A549 (cell line): ENCODE measurements at regions not wholly inside any gene's neighbourhood (a gene's known extent, or its start where the extent isn't known, plus 50 kb on each side); places are given as distances from the start of the nearest gene placed in this dataset.
A peak's percentile ranks its signal among the peaks of the same experiment; 100 is the strongest.

Experiments
- ATAC-seq, 2 experiments: fragments of 200-7000 bp in 1 of 2; fragments of >200 bp in 1 of 2; cut with Nextera tagmentation in 1 of 2; cut with Tn5 transposase in 1 of 2; 3 replicates each; pipeline versions ENCODE4 v1.8.0 to v1.9.1; 2018 to 2020; ENCODE audit warnings: mild to moderate bottlenecking in 1 of 2, moderate library complexity in 1 of 2
- CTCF ChIA-PET: fragments of 300-600 bp; sonication (Branson Sonifier 250); formaldehyde crosslinking; extraction: SDS; loops from one replicate; lab custom pipeline; 2021; ENCODE audit warnings: antibody characterized with exemption, inconsistent platforms; lab: Yijun Ruan, JAX
- POLR2A ChIA-PET: fragments of 350-600 bp; formaldehyde crosslinking; extraction: SDS; loops from one replicate; lab custom pipeline; 2021; ENCODE audit warnings: antibody characterized with exemption, inconsistent platforms; lab: Yijun Ruan, JAX
- DNase-seq, 2 experiments: peaks; one replicate each; pipeline versions ENCODE4 v3.0.0 to v3.0.0-alpha.2; 2011 to 2016; ENCODE audit warnings: low read depth in 1 of 2, low spot score in 1 of 2
- FAIRE-seq: peaks from 2 replicates; lab custom pipeline; 2011; peaks lifted over from hg19 to GRCh38; lab: Jason Lieb, UNC
- H3K27ac ChIP-seq, 2 experiments: fragments of >200 bp; sonication (Bioruptor Twin); formaldehyde crosslinking; 3 replicates each; pipeline ENCODE4 v1.5.1; 2016 to 2017
- H3K4me1 ChIP-seq: fragments of >200 bp; sonication (Bioruptor Twin); formaldehyde crosslinking; 3 replicates; pipeline ENCODE4 v1.6.1; 2016
- H3K4me2 ChIP-seq: fragments of >200 bp; sonication (Bioruptor Twin); formaldehyde crosslinking; 3 replicates; pipeline ENCODE4 v1.6.1; 2016
- H3K4me3 ChIP-seq: fragments of >200 bp; sonication (Bioruptor Twin); formaldehyde crosslinking; 3 replicates; pipeline ENCODE4 v1.5.1; 2016
- H3K9me3 ChIP-seq: fragments of >200 bp; sonication (Bioruptor Twin); formaldehyde crosslinking; 3 replicates; pipeline ENCODE4 v1.6.1; 2016
- ATOH8 ChIP-seq: fragments of 250-450 bp; sonication (Bioruptor Pico); IDR thresholded peaks from 2 replicates; pipeline ENCODE4 v1.5.0; 2020; ENCODE audit warnings: low read depth, mild to moderate bottlenecking, moderate library complexity
- E2F6 ChIP-seq: IDR thresholded peaks from 2 replicates; pipeline ENCODE4 v1.6.1; 2012; ENCODE audit warnings: low read depth, borderline replicate concordance
- EHMT2 ChIP-seq: fragments of 200-600 bp; sonication (generic); IDR thresholded peaks from 2 replicates; pipeline ENCODE4 v1.6.1; 2016; ENCODE audit warnings: antibody characterized with exemption, low read depth, mild to moderate bottlenecking, moderate library complexity
- ELK1 ChIP-seq: fragments of 150-350 bp; IDR thresholded peaks from 2 replicates; pipeline ENCODE4 v1.6.1; 2014; ENCODE audit warnings: low read depth, mild to moderate bottlenecking, low read length
- EP300 ChIP-seq, 2 experiments: fragments of >200 bp; sonication (Bioruptor Twin); formaldehyde crosslinking; IDR thresholded peaks; 2 replicates in 1 of 2; 3 replicates in 1 of 2; pipeline ENCODE4 v1.6.1; 2016 to 2017
- ESRRA ChIP-seq: fragments of 150-350 bp; IDR thresholded peaks from 2 replicates; pipeline ENCODE4 v1.6.1; 2014; ENCODE audit warnings: mild to moderate bottlenecking, low read length, borderline replicate concordance
- FOXS1 ChIP-seq: fragments of 250-450 bp; sonication (Bioruptor Pico); IDR thresholded peaks from 2 replicates; pipeline ENCODE4 v1.5.0; 2020; ENCODE audit warnings: mild to moderate bottlenecking, moderate library complexity
- GATA3 ChIP-seq: IDR thresholded peaks from 2 replicates; pipeline ENCODE4 v1.6.1; 2012; ENCODE audit warnings: borderline replicate concordance
- HOXA7 ChIP-seq: fragments of 250-450 bp; sonication (Bioruptor Pico); IDR thresholded peaks from 2 replicates; pipeline ENCODE4 v1.5.0; 2020; ENCODE audit warnings: mild to moderate bottlenecking, moderate library complexity
- HOXB5 ChIP-seq: fragments of 250-450 bp; sonication (Bioruptor Pico); IDR thresholded peaks from 2 replicates; pipeline ENCODE4 v1.5.0; 2020; ENCODE audit warnings: mild to moderate bottlenecking, moderate library complexity
- MAFK ChIP-seq: fragments of 450-650 bp; IDR thresholded peaks from 2 replicates; pipeline ENCODE4 v1.6.1; 2014; ENCODE audit not compliant: partially characterized antibody
- MAX ChIP-seq: IDR thresholded peaks from 2 replicates; pipeline ENCODE4 v1.6.1; 2012
- MAZ ChIP-seq: fragments of 150-350 bp; IDR thresholded peaks from 2 replicates; pipeline ENCODE4 v1.6.1; 2014; ENCODE audit warnings: antibody characterized with exemption, low read depth, low read length, borderline replicate concordance
- NFE2L2 ChIP-seq: fragments of 150-350 bp; conservative IDR thresholded peaks from 2 replicates; pipeline ENCODE4 v1.6.1; 2014; ENCODE audit warnings: low read length
- NR3C1 ChIP-seq: fragments of >200 bp; sonication (Bioruptor Twin); formaldehyde crosslinking; IDR thresholded peaks from 3 replicates; pipeline ENCODE4 v1.6.1; 2017
- PHF8 ChIP-seq: fragments of 200-600 bp; sonication (generic); IDR thresholded peaks from 2 replicates; pipeline ENCODE4 v1.6.1; 2016; ENCODE audit warnings: low read depth, mild to moderate bottlenecking, antibody characterized with exemption, moderate library complexity, borderline replicate concordance
- RAD21 ChIP-seq, 2 experiments: fragments of >200 bp in 1 of 2; sonication (Bioruptor Twin) in 1 of 2; formaldehyde crosslinking in 1 of 2; IDR thresholded peaks in 1 of 2; conservative IDR thresholded peaks in 1 of 2; 2 replicates in 1 of 2; 3 replicates in 1 of 2; pipeline ENCODE4 v1.6.1; 2012 to 2018; ENCODE audit warnings: inconsistent platforms in 1 of 2
- RCOR1 ChIP-seq: fragments of 150-350 bp; IDR thresholded peaks from 2 replicates; pipeline ENCODE4 v1.6.1; 2014; ENCODE audit warnings: antibody characterized with exemption, low read length, low read depth
- SMC3 ChIP-seq: fragments of >200 bp; sonication (Bioruptor Twin); formaldehyde crosslinking; IDR thresholded peaks from 3 replicates; pipeline ENCODE4 v1.6.1; 2018; ENCODE audit warnings: inconsistent platforms
- ZC3H11A ChIP-seq: fragments of 450-650 bp; IDR thresholded peaks from 2 replicates; pipeline ENCODE4 v1.6.1; 2014; ENCODE audit warnings: antibody characterized with exemption, mild to moderate bottlenecking
- ZFP36 ChIP-seq: fragments of 450-650 bp; IDR thresholded peaks from 2 replicates; pipeline ENCODE4 v1.6.1; 2014; ENCODE audit warnings: borderline replicate concordance; ENCODE audit not compliant: partially characterized antibody
- WGBS: methylation state at CpG from one replicate; pipeline ENCODE4 v1.1.6; 2017; ENCODE audit errors: missing lambda C conversion rate; 5-methylcytosine and 5-hydroxymethylcytosine counted together
- TF ChIP-seq, protein P1 (sequence below): fragments of 450-650 bp; IDR thresholded peaks from 2 replicates; pipeline ENCODE4 v1.6.1; 2014; ENCODE audit warnings: antibody characterized with exemption
- TF ChIP-seq, protein P2 (sequence below): fragments of >200 bp; sonication (Bioruptor Twin); formaldehyde crosslinking; IDR thresholded peaks from 3 replicates; pipeline ENCODE4 v1.6.1; 2016

- ChIA-PET POLR2A (no interaction called here), CTCF (no interaction called here)
- DNase-seq (no peak), ATAC-seq (no peak), FAIRE-seq (no peak)
- H3K9me3 ChIP-seq = no peaks in the 10 kb centered on the region
- no peak overlapping the region for H3K4me3 ChIP-seq
- H3K4me2 ChIP-seq = no peak overlapping the region
- 39% methylated on average over 2 of the region's 2 CpGs for WGBS
- H3K4me1 ChIP-seq = no peaks in the 10 kb centered on the region
- no peak overlapping the region for H3K27ac ChIP-seq
- no peak for TF ChIP-seq NR3C1
- peak; percentile 70 for TF ChIP-seq MAFK
- no peak for TF ChIP-seq HOXB5 (CRISPR knock-in tag)
Measured at GRCh38 chr2:183680573-183680972, 556.3 kb downstream of the NUP35 start.

DNA sequence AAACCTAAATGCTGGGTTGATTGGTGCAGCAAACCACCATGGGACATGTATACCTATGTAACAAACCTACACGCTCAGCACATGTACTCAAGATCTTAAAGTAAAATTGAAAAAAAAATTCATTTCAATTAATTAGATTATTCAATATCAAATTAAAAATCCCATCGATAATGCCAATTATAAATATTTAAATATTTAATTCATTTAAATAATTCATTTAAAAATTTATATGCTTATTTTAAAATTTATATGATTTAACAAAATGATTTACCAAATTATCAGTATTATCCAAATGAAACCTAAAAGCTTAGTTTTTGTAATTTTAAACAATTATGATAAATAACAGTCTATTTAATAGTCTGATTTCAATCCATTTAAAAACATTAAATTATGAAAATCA is 560.4 kb downstream of the NUP35 start:
- ChIA-PET POLR2A (no interaction called here), CTCF (no interaction called here)
- FAIRE-seq = no peak
- no peak overlapping the region for H3K4me2 ChIP-seq
- no peak overlapping the region for H3K4me3 ChIP-seq
- ATAC-seq = no peak
- H3K9me3 ChIP-seq = no peaks in the 10 kb centered on the region
- no peaks in the 10 kb centered on the region for H3K4me1 ChIP-seq
- DNase-seq = no peak
- H3K27ac ChIP-seq = no peak overlapping the region
- TF ChIP-seq ZFP36 = no peak
- TF ChIP-seq GATA3 = no peak
- TF ChIP-seq, protein P1, sequence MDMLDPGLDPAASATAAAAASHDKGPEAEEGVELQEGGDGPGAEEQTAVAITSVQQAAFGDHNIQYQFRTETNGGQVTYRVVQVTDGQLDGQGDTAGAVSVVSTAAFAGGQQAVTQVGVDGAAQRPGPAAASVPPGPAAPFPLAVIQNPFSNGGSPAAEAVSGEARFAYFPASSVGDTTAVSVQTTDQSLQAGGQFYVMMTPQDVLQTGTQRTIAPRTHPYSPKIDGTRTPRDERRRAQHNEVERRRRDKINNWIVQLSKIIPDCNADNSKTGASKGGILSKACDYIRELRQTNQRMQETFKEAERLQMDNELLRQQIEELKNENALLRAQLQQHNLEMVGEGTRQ = no peak
- no peak for TF ChIP-seq EP300 (IDR thresholded peaks at IDR 0.05)
- TF ChIP-seq MAZ = no peak
- no peak for TF ChIP-seq FOXS1
- TF ChIP-seq PHF8 = no peak
- no peak for TF ChIP-seq RAD21 (conservative IDR thresholded peaks at IDR 0.05 in 1 of 2, IDR thresholded peaks at IDR 0.05 in 1 of 2)
- no peak for TF ChIP-seq HOXA7 (CRISPR knock-in tag)
- WGBS = 42% methylated on average over 2 of the region's 2 CpGs

- no peak overlapping the region for H3K4me3 ChIP-seq
- no peak for DNase-seq
- no peaks in the 10 kb centered on the region for H3K4me1 ChIP-seq
- POLR2A ChIA-PET = no interaction called here
- CTCF ChIA-PET = no interaction called here
- ATAC-seq = no peak
- 0% methylated on average over 4 of the region's 4 CpGs for WGBS
- no peak overlapping the region for H3K27ac ChIP-seq
- H3K4me2 ChIP-seq = no peak overlapping the region
- TF ChIP-seq SMC3 = no peak
- TF ChIP-seq MAFK = no peak
- TF ChIP-seq ELK1 = no peak
- no peak for TF ChIP-seq E2F6
- no peak for TF ChIP-seq FOXS1
- TF ChIP-seq, all 56 proteins: peak for 0
- H3K9me3 ChIP-seq = no peaks in the 10 kb centered on the region; the same call in 2 of the 3 replicates
- no peak for FAIRE-seq
Measured at GRCh38 chr2:183696028-183696427, 571.8 kb downstream of the NUP35 start.

DNA sequence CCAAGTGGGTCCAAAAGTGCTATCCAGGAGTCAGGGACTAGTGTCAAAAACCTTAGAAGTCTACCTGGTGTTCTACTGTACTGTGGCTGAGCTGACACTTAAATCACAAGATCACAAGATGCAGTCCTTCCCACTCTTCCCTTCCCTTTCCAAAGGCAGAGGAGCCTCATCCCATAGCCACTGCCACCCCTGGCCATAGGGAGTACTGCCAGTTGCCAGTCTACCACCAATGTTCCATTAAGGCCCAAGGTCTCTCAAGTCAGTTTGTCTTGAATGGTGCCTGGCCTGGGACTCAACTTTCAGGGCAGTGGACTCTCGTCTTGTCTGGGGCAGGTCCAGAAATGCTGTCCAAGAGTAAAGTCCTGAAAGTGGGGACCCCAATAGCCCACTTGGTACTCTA is 585.6 kb downstream of the NUP35 start:
- ChIA-PET POLR2A (no interaction called here), CTCF (no interaction called here)
- WGBS = 20% methylated on average over 1 of the region's 1 CpG
- Histone ChIP-seq H3K4me1 (no peaks in the 10 kb centered on the region), H3K27ac (no peak overlapping the region), H3K4me2 (no peak overlapping the region), H3K9me3 (no peaks in the 10 kb centered on the region), H3K4me3 (no peak overlapping the region)
- DNase-seq (peak in 1 of 2 experiments; percentile 1), ATAC-seq (no peak), FAIRE-seq (no peak)
- TF ChIP-seq RAD21 (conservative IDR thresholded peaks at IDR 0.05 in 1 of 2, IDR thresholded peaks at IDR 0.05 in 1 of 2) (no peak), NFE2L2 (no peak), EP300 (IDR thresholded peaks at IDR 0.05) (no peak), EHMT2 (no peak), MAX (no peak), ESRRA (no peak), NR3C1 (no peak), ATOH8 (CRISPR knock-in tag) (no peak), GATA3 (no peak), SMC3 (no peak), ZFP36 (no peak), ZC3H11A (no peak), RCOR1 (no peak)
- TF ChIP-seq, protein P2, sequence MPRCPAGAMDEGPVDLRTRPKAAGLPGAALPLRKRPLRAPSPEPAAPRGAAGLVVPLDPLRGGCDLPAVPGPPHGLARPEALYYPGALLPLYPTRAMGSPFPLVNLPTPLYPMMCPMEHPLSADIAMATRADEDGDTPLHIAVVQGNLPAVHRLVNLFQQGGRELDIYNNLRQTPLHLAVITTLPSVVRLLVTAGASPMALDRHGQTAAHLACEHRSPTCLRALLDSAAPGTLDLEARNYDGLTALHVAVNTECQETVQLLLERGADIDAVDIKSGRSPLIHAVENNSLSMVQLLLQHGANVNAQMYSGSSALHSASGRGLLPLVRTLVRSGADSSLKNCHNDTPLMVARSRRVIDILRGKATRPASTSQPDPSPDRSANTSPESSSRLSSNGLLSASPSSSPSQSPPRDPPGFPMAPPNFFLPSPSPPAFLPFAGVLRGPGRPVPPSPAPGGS = no peak
